ENCODE measurements at regions not wholly inside any gene's neighbourhood (a gene's known extent, or its start where the extent isn't known, plus 50 kb on each side); places are given as distances from the start of the nearest gene placed in this dataset.

- no peak for TF ChIP-seq CTCF (IDR thresholded peaks at IDR 0.05)
- no peak for TF ChIP-seq POLR2AphosphoS5 (IDR thresholded peaks at IDR 0.05)
- no peak for TF ChIP-seq POLR2A (IDR thresholded peaks at IDR 0.05)
Observed at GRCh38 chr5:36772276-36773140, 104.1 kb upstream of the NIPBL start.

Data from upper lobe of left lung (tissue), 4 donors.